HEK293 (cell line): ENCODE measurements at regions not wholly inside any gene's neighbourhood (a gene's known extent, or its start where the extent isn't known, plus 50 kb on each side); places are given as distances from the start of the nearest gene placed in this dataset.

ENCODE experiments used
- BCL11A ChIP-seq: fragments of 450-650 bp; formaldehyde crosslinking; IDR thresholded peaks from 2 replicates; pipeline ENCODE4 v1.5.1; 2016; ENCODE audit warnings: low read depth, missing biosample characterization, missing genetic modification characterization
- CTCF ChIP-seq: fragments of 450-650 bp; formaldehyde crosslinking; IDR thresholded peaks from 2 replicates; pipeline ENCODE4 v1.5.1; 2016; ENCODE audit warnings: missing biosample characterization, missing genetic modification characterization
- KLF10 ChIP-seq: fragments of 450-650 bp; IDR thresholded peaks from 2 replicates; pipeline ENCODE4 v1.5.1; 2018; ENCODE audit warnings: missing biosample characterization, mild to moderate bottlenecking, missing genetic modification characterization
- MYNN ChIP-seq: fragments of 450-650 bp; formaldehyde crosslinking; IDR thresholded peaks from 2 replicates; pipeline ENCODE4 v1.5.1; 2016; ENCODE audit warnings: missing biosample characterization, missing genetic modification characterization, borderline replicate concordance
- PRDM4 ChIP-seq: fragments of 450-650 bp; formaldehyde crosslinking; IDR thresholded peaks from 2 replicates; pipeline ENCODE4 v1.5.1; 2017; ENCODE audit warnings: missing biosample characterization, missing genetic modification characterization
- REST ChIP-seq: fragments of 450-650 bp; formaldehyde crosslinking; IDR thresholded peaks from 2 replicates; pipeline ENCODE4 v1.5.1; 2016; ENCODE audit warnings: missing biosample characterization, missing genetic modification characterization
- SCRT2 ChIP-seq: fragments of 450-650 bp; formaldehyde crosslinking; IDR thresholded peaks from 2 replicates; pipeline ENCODE4 v1.5.1; 2016; ENCODE audit warnings: missing biosample characterization, missing genetic modification characterization
- TCF7L2 ChIP-seq: IDR thresholded peaks from 2 replicates; pipeline ENCODE4 v1.6.1; 2011; ENCODE audit warnings: low read depth, mild to moderate bottlenecking, inconsistent platforms, low read length, moderate library complexity, borderline replicate concordance
- ZIC2 ChIP-seq: fragments of 450-650 bp; formaldehyde crosslinking; IDR thresholded peaks from 2 replicates; pipeline ENCODE4 v1.5.1; 2016; ENCODE audit warnings: missing biosample characterization, missing genetic modification characterization
- ZNF140 ChIP-seq: fragments of 450-650 bp; formaldehyde crosslinking; IDR thresholded peaks from 2 replicates; pipeline ENCODE4 v1.5.1; 2016; ENCODE audit warnings: missing biosample characterization, missing genetic modification characterization
- ZNF280C ChIP-seq: fragments of 450-650 bp; formaldehyde crosslinking; IDR thresholded peaks from 2 replicates; pipeline ENCODE4 v1.5.1; 2016; ENCODE audit warnings: missing biosample characterization, missing genetic modification characterization
- ZNF707 ChIP-seq: fragments of 450-650 bp; formaldehyde crosslinking; IDR thresholded peaks from 2 replicates; pipeline ENCODE4 v1.5.1; 2016; ENCODE audit warnings: missing biosample characterization, missing genetic modification characterization

- TF ChIP-seq MYNN (tag by site-specific recombination): no peak
- no peak for TF ChIP-seq ZNF707
- TF ChIP-seq PRDM4 (tag by site-specific recombination): no peak
- no peak for TF ChIP-seq CTCF
- TF ChIP-seq TCF7L2: no peak
- no peak for TF ChIP-seq REST (tag by site-specific recombination)
- TF ChIP-seq ZNF280C (tag by site-specific recombination): no peak
- TF ChIP-seq ZNF140 (tag by site-specific recombination): no peak
- TF ChIP-seq SCRT2 (tag by site-specific recombination): no peak
- no peak for TF ChIP-seq ZIC2 (tag by site-specific recombination)
- TF ChIP-seq KLF10: no peak
- TF ChIP-seq BCL11A (tag by site-specific recombination): no peak
Measured at GRCh38 chr15:38961931-38962330, 397.3 kb upstream of the RASGRP1 start.
